ENCODE measurements at regions not wholly inside any gene's neighbourhood (a gene's known extent, or its start where the extent isn't known, plus 50 kb on each side); places are given as distances from the start of the nearest gene placed in this dataset.

DNA sequence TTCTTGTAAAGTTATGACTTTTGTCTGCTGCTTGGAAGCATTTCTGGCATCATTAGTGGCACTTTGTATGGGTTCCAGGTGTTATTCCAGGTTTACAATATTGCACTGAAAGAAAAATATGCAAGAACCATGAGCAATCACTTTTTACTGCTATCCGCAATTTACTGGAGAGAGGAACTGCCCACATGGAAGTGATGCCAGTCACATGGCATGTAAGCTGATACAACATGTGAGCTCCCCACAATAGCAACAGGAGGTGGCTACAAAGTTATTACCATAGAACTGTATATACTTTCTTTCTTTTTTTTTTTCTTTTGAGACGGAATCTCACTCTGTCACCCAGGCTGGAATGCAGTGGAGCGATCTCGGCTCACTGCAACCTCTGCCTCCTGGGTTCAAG is 1012.1 kb downstream of the BCL11B start:
- Histone ChIP-seq H3K27me3 (ENCODE audit: control insufficient read depth in 3 of 3, insufficient read depth in 3 of 3, low read depth in 1 of 3, low read length in 3 of 3) (no peaks in the 10 kb centered on the region), H2BK15ac (ENCODE audit: low read length) (no peak overlapping the region), H2BK120ac (ENCODE audit: low read depth, low read length) (no peak overlapping the region), H3K14ac (ENCODE audit: low read length) (no peak overlapping the region), H3K4me2 (ENCODE audit: insufficient read depth, low read length, poor library complexity, severe bottlenecking) (no peak overlapping the region), H3K9me3 (replicated peaks in 1 of 2; ENCODE audit: control insufficient read depth in 2 of 2, insufficient read depth in 1 of 2, low read depth in 1 of 2, low read length in 2 of 2) (no peaks in the 10 kb centered on the region), H3K4me1 (ENCODE audit: control insufficient read depth in 2 of 2, insufficient read depth in 1 of 2, low read depth in 1 of 2, low read length in 2 of 2) (no peaks in the 10 kb centered on the region), H4K91ac (ENCODE audit: low read depth, low read length, poor library complexity) (no peak overlapping the region), H3K27ac (replicated peaks; ENCODE audit: low read length) (no peak overlapping the region), H2BK5ac (ENCODE audit: low read length) (no peak overlapping the region), H3K79me1 (ENCODE audit: low read depth, low read length) (no peaks in the 10 kb centered on the region), H3K23ac (ENCODE audit: low read depth, low read length, poor library complexity) (no peak overlapping the region), H4K8ac (ENCODE audit: low read depth, low read length) (no peak overlapping the region), H3K36me3 (replicated peaks in 1 of 2; ENCODE audit: control insufficient read depth in 2 of 2, insufficient read depth in 2 of 2, low read length in 2 of 2) (no peaks in the 10 kb centered on the region), H3K4me3 (ENCODE audit: low read length in 2 of 2) (no peak overlapping the region), H2AK5ac (ENCODE audit: low read depth, low read length) (no peak overlapping the region), H2BK12ac (ENCODE audit: low read length) (no peak overlapping the region), H3K9ac (ENCODE audit: low read depth, low read length, poor library complexity) (no peak overlapping the region), H3K4ac (ENCODE audit: low read length) (no peak overlapping the region), H3K18ac (ENCODE audit: low read length) (no peak overlapping the region), H2AFZ (ENCODE audit: low read length) (no peak overlapping the region)
- no CpG with 5 or more reads among the region's 4 CpGs for WGBS, 2 donors (ENCODE audit: extremely low coverage in 2 of 2, insufficient read length in 2 of 2, insufficient replicate concordance in 1 of 2)
- DNase-seq (ENCODE audit: low spot score), result no peak

DNA sequence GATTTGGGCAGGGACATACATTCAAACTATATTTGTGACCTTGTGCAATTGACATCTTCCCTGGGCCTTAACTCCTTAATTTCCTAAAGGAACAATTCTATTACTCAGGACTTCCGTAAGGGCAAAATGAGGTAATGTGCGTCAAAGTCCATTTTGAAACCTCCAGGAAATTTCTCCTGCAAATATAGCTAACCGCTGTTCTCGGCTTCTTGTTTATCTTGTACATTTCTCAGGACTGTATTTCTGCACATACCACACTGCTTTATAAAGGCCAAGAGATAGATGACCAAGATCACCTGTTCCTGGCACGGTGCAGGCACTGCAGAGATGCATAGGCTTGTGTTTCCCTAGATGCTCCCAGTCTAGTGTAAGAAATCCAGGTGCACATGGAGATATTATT is 1009.4 kb downstream of the BCL11B start:
- WGBS, 2 donors (ENCODE audit: extremely low coverage in 2 of 2, insufficient read length in 2 of 2, insufficient replicate concordance in 1 of 2), result no CpG with 5 or more reads among the region's 5 CpGs
- Histone ChIP-seq H2BK120ac (ENCODE audit: low read depth, low read length) (no peak overlapping the region), H2AFZ (ENCODE audit: low read length) (no peak overlapping the region), H3K36me3 (replicated peaks in 1 of 2; ENCODE audit: control insufficient read depth in 2 of 2, insufficient read depth in 2 of 2, low read length in 2 of 2) (no peaks in the 10 kb centered on the region), H3K4me3 (ENCODE audit: low read length in 2 of 2) (no peak overlapping the region), H2BK5ac (ENCODE audit: low read length) (no peak overlapping the region), H4K91ac (ENCODE audit: low read depth, low read length, poor library complexity) (no peak overlapping the region), H2BK15ac (ENCODE audit: low read length) (no peak overlapping the region), H2AK5ac (ENCODE audit: low read depth, low read length) (no peak overlapping the region), H3K4me2 (ENCODE audit: insufficient read depth, low read length, poor library complexity, severe bottlenecking) (no peak overlapping the region), H3K4ac (ENCODE audit: low read length) (no peak overlapping the region), H3K79me1 (ENCODE audit: low read depth, low read length) (no peaks in the 10 kb centered on the region), H4K8ac (ENCODE audit: low read depth, low read length) (no peak overlapping the region), H2BK12ac (ENCODE audit: low read length) (no peak overlapping the region), H3K14ac (ENCODE audit: low read length) (no peak overlapping the region), H3K27me3 (ENCODE audit: control insufficient read depth in 3 of 3, insufficient read depth in 3 of 3, low read depth in 1 of 3, low read length in 3 of 3) (no peaks in the 10 kb centered on the region), H3K9ac (ENCODE audit: low read depth, low read length, poor library complexity) (no peak overlapping the region), H3K4me1 (ENCODE audit: control insufficient read depth in 2 of 2, insufficient read depth in 1 of 2, low read depth in 1 of 2, low read length in 2 of 2) (no peaks in the 10 kb centered on the region), H3K27ac (replicated peaks; ENCODE audit: low read length) (no peak overlapping the region), H3K18ac (ENCODE audit: low read length) (no peak overlapping the region), H3K9me3 (replicated peaks in 1 of 2; ENCODE audit: control insufficient read depth in 2 of 2, insufficient read depth in 1 of 2, low read depth in 1 of 2, low read length in 2 of 2) (no peaks in the 10 kb centered on the region), H3K23ac (ENCODE audit: low read depth, low read length, poor library complexity) (no peak overlapping the region)
- no peak for DNase-seq (ENCODE audit: low spot score)

DNA sequence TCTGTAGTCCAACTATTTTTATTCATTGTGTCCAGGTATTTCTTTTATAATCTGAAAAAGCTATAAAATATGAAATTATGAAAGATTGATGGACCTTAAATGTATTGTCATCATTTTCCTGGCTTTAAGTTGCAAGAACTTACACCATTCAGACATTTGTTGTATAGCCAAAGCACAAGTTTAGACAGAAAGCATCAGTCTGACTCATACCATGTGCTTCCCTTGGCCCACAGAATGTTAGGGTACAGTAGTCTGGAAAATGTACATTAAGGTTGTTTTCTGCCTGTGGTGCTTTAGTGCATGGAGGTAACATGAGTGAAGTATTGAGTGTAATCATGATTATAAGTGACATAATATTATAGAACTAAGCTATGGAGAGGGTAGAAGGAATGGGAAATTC is 1002.5 kb downstream of the BCL11B start:
- Histone ChIP-seq H2AK5ac (ENCODE audit: low read depth, low read length) (no peak overlapping the region), H3K79me1 (ENCODE audit: low read depth, low read length) (no peaks in the 10 kb centered on the region), H3K4me1 (ENCODE audit: control insufficient read depth in 2 of 2, insufficient read depth in 1 of 2, low read depth in 1 of 2, low read length in 2 of 2) (no peaks in the 10 kb centered on the region), H3K4me3 (ENCODE audit: low read length in 2 of 2) (no peak overlapping the region), H2BK15ac (ENCODE audit: low read length) (no peak overlapping the region), H2BK120ac (ENCODE audit: low read depth, low read length) (no peak overlapping the region), H4K8ac (ENCODE audit: low read depth, low read length) (no peak overlapping the region), H3K27ac (replicated peaks; ENCODE audit: low read length) (no peak overlapping the region), H3K9me3 (replicated peaks in 1 of 2; ENCODE audit: control insufficient read depth in 2 of 2, insufficient read depth in 1 of 2, low read depth in 1 of 2, low read length in 2 of 2) (peaks cover 0 to 4% of the 10 kb centered on the region in 2 donors), H3K27me3 (ENCODE audit: control insufficient read depth in 3 of 3, insufficient read depth in 3 of 3, low read depth in 1 of 3, low read length in 3 of 3) (no peaks in the 10 kb centered on the region), H3K23ac (ENCODE audit: low read depth, low read length, poor library complexity) (no peak overlapping the region), H4K91ac (ENCODE audit: low read depth, low read length, poor library complexity) (no peak overlapping the region), H2AFZ (ENCODE audit: low read length) (no peak overlapping the region), H2BK5ac (ENCODE audit: low read length) (no peak overlapping the region), H3K18ac (ENCODE audit: low read length) (no peak overlapping the region), H3K9ac (ENCODE audit: low read depth, low read length, poor library complexity) (no peak overlapping the region), H3K36me3 (replicated peaks in 1 of 2; ENCODE audit: control insufficient read depth in 2 of 2, insufficient read depth in 2 of 2, low read length in 2 of 2) (no peaks in the 10 kb centered on the region), H3K4ac (ENCODE audit: low read length) (no peak overlapping the region), H3K14ac (ENCODE audit: low read length) (no peak overlapping the region), H3K4me2 (ENCODE audit: insufficient read depth, low read length, poor library complexity, severe bottlenecking) (no peak overlapping the region), H2BK12ac (ENCODE audit: low read length) (no peak overlapping the region)
- no peak for DNase-seq (ENCODE audit: low spot score)

DNA sequence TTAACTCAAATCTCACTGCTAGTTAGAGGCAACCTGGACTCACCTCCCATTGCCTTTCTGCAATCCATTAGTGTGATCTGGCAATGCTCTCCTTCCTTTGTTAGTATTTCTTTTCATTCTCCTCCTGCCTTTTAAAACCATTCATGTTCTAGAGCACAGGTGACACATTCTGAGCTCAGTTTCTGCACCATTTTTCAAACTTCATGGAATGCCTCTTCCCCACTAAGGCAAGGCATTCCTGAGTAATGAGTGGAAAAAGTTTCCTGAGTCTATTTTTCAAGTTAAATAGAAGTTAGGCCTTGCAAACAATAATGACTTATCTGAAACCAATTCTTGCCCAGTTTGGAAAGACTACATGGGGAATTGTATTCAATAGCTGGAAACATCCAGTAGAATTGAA is 1001.8 kb downstream of the BCL11B start:
- Histone ChIP-seq H4K8ac (ENCODE audit: low read depth, low read length) (no peak overlapping the region), H3K36me3 (replicated peaks in 1 of 2; ENCODE audit: control insufficient read depth in 2 of 2, insufficient read depth in 2 of 2, low read length in 2 of 2) (no peaks in the 10 kb centered on the region), H3K27ac (replicated peaks; ENCODE audit: low read length) (no peak overlapping the region), H3K9ac (ENCODE audit: low read depth, low read length, poor library complexity) (no peak overlapping the region), H2BK15ac (ENCODE audit: low read length) (no peak overlapping the region), H2AFZ (ENCODE audit: low read length) (no peak overlapping the region), H2BK120ac (ENCODE audit: low read depth, low read length) (no peak overlapping the region), H3K9me3 (replicated peaks in 1 of 2; ENCODE audit: control insufficient read depth in 2 of 2, insufficient read depth in 1 of 2, low read depth in 1 of 2, low read length in 2 of 2) (peaks cover 0 to 4% of the 10 kb centered on the region in 2 donors), H3K14ac (ENCODE audit: low read length) (no peak overlapping the region), H3K4me3 (ENCODE audit: low read length in 2 of 2) (no peak overlapping the region), H3K23ac (ENCODE audit: low read depth, low read length, poor library complexity) (no peak overlapping the region), H3K27me3 (ENCODE audit: control insufficient read depth in 3 of 3, insufficient read depth in 3 of 3, low read depth in 1 of 3, low read length in 3 of 3) (no peaks in the 10 kb centered on the region), H3K79me1 (ENCODE audit: low read depth, low read length) (no peaks in the 10 kb centered on the region), H3K4ac (ENCODE audit: low read length) (no peak overlapping the region), H2AK5ac (ENCODE audit: low read depth, low read length) (no peak overlapping the region), H4K91ac (ENCODE audit: low read depth, low read length, poor library complexity) (no peak overlapping the region), H3K4me1 (ENCODE audit: control insufficient read depth in 2 of 2, insufficient read depth in 1 of 2, low read depth in 1 of 2, low read length in 2 of 2) (no peaks in the 10 kb centered on the region), H2BK5ac (ENCODE audit: low read length) (no peak overlapping the region), H2BK12ac (ENCODE audit: low read length) (no peak overlapping the region), H3K4me2 (ENCODE audit: insufficient read depth, low read length, poor library complexity, severe bottlenecking) (no peak overlapping the region), H3K18ac (ENCODE audit: low read length) (no peak overlapping the region)
- no peak for DNase-seq (ENCODE audit: low spot score)
